Activated CD8-positive, alpha-beta T cell treated with anti-CD3 and anti-CD28 coated beads for 36 hours (primary cell): ENCODE measurements at regions not wholly inside any gene's neighbourhood (a gene's known extent, or its start where the extent isn't known, plus 50 kb on each side); places are given as distances from the start of the nearest gene placed in this dataset.

Experiments
- ATAC-seq: fragments of 200-7000 bp; cut with Tn5 transposase; one replicate; pipeline ENCODE4 v1.10.0; 2021; ENCODE audit warnings: mild to moderate bottlenecking, moderate library complexity
- CTCF ChIA-PET: fragments of 350-600 bp; sonication (Branson Sonifier 250); formaldehyde crosslinking; loops from one replicate; lab custom pipeline; 2021; ENCODE audit warnings: antibody characterized with exemption; lab: Charles Lee
- POLR2A ChIA-PET: fragments of 350-600 bp; sonication (Branson Sonifier 250); formaldehyde crosslinking; loops from one replicate; lab custom pipeline; 2021; ENCODE audit warnings: antibody characterized with exemption; lab: Charles Lee
- DNase-seq: peaks from one replicate; pipeline ENCODE4 v3.0.0-alpha.2; 2020
- H3K27ac Mint-ChIP-seq: one replicate; pipeline ENCODE4 v1.8.0; 2021; ENCODE audit warnings: mild to moderate bottlenecking, mixed read lengths
- H3K27me3 Mint-ChIP-seq: one replicate; pipeline ENCODE4 v1.8.0; 2021; ENCODE audit warnings: mixed read lengths
- H3K36me3 Mint-ChIP-seq: one replicate; pipeline ENCODE4 v1.8.0; 2021; ENCODE audit warnings: low read depth, mixed read lengths
- H3K4me1 Mint-ChIP-seq: one replicate; pipeline ENCODE4 v1.8.0; 2021; ENCODE audit warnings: low read depth, mixed read lengths
- H3K4me3 Mint-ChIP-seq: one replicate; pipeline ENCODE4 v1.8.0; 2021; ENCODE audit warnings: mild to moderate bottlenecking, moderate library complexity, mixed read lengths
- H3K9me3 Mint-ChIP-seq: one replicate; pipeline ENCODE4 v1.8.0; 2021; ENCODE audit warnings: mixed read lengths
- intact Hi-C: fragments of 100-400 bp; cut with micrococcal nuclease; formaldehyde crosslinking; loops from one replicate; pipeline ENCODE4 v1.10.0; 2022
- TF ChIP-seq, protein P1 (sequence below): fragments of 200-600 bp; IDR thresholded peaks from one replicate; pipeline ENCODE4 v1.8.0; 2022; ENCODE audit warnings: antibody characterized with exemption, mild to moderate bottlenecking

DNA sequence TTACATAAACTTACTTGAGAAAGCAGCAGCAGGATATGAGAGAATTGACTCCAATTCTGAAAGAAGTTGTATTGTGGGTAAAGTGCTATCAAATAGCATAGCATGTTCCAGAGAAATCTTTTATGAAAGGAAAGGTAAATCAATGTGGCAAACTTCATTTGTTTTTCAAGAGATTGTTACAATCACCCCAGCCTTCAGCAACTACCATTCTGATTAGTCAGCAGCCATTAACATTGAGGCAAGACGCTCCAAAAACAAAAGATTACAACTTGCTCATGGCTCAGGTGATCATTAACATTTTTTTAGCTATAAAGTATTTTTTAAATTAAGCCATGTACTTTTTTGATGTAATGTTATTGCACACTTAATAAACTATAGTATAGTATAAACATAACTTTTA lies 357.2 kb downstream of the TMEM135 start:
- no peaks in the 10 kb centered on the region for H3K4me1 Mint-ChIP-seq
- no peaks in the 10 kb centered on the region for H3K36me3 Mint-ChIP-seq
- CTCF ChIA-PET: no interaction called here
- TF ChIP-seq, protein P1, sequence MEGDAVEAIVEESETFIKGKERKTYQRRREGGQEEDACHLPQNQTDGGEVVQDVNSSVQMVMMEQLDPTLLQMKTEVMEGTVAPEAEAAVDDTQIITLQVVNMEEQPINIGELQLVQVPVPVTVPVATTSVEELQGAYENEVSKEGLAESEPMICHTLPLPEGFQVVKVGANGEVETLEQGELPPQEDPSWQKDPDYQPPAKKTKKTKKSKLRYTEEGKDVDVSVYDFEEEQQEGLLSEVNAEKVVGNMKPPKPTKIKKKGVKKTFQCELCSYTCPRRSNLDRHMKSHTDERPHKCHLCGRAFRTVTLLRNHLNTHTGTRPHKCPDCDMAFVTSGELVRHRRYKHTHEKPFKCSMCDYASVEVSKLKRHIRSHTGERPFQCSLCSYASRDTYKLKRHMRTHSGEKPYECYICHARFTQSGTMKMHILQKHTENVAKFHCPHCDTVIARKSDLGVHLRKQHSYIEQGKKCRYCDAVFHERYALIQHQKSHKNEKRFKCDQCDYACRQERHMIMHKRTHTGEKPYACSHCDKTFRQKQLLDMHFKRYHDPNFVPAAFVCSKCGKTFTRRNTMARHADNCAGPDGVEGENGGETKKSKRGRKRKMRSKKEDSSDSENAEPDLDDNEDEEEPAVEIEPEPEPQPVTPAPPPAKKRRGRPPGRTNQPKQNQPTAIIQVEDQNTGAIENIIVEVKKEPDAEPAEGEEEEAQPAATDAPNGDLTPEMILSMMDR: no peak
- H3K27ac Mint-ChIP-seq: no peak overlapping the region
- no peak overlapping the region for H3K4me3 Mint-ChIP-seq
- ATAC-seq (no peak), DNase-seq (no peak)
- POLR2A ChIA-PET: no interaction called here
- peaks cover 7% of the 10 kb centered on the region for H3K27me3 Mint-ChIP-seq
- intact Hi-C loops: no loop called here
- H3K9me3 Mint-ChIP-seq: no peaks in the 10 kb centered on the region

DNA sequence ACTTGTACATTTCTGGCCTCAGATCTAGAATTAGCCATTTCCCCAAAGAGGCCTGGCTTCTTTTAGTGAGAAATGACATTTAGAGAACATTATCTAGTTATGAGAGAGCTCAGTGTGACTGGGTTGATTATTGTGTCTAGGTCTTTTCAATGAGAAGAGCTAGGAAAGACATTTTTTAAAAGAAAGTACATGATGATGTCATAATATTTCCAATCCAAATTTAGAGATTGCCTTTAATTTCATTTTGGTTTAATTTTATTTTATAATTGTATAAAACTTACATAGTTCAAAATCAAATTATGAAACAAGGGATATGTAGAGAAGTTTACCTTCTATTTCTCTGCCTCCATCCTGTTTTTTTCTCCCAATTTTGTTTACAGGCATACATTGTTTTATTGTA lies 354.9 kb downstream of the TMEM135 start:
- intact Hi-C loops: no loop called here
- CTCF ChIA-PET: no interaction called here

DNA sequence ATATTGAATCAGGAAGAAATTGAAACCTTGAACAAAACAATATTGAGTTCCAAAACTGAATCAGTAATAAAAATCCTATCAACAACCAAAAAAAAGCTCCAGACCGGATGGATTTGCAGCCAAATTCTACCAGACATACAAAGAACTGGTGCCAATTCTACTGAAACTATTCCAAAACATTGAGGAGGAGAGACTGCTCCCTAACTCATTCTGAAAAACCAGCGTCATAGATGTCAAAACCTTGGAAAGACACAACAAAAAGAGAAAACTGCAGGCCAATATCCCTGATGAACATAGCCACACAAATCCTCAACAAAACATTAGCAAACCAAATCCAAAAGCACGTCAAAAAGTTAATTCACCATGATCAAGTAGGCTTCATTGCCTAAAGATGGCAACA lies 353.8 kb downstream of the TMEM135 start:
- H3K9me3 Mint-ChIP-seq: peaks cover 5% of the 10 kb centered on the region
- TF ChIP-seq, protein P1: no peak
- intact Hi-C loops: no loop called here
- no peak overlapping the region for H3K27ac Mint-ChIP-seq
- DNase-seq: no peak
- H3K4me1 Mint-ChIP-seq: no peaks in the 10 kb centered on the region
- no peak overlapping the region for H3K4me3 Mint-ChIP-seq
- ChIA-PET POLR2A (no interaction called here), CTCF (no interaction called here)
- peaks cover 8% of the 10 kb centered on the region for H3K27me3 Mint-ChIP-seq
- H3K36me3 Mint-ChIP-seq: no peaks in the 10 kb centered on the region
- ATAC-seq: no peak

More for the DNA sequence above, 354.9 kb downstream of the TMEM135 start:
- DNase-seq: no peak
- peaks cover 11% of the 10 kb centered on the region for H3K27me3 Mint-ChIP-seq
- POLR2A ChIA-PET: no interaction called here
- no peaks in the 10 kb centered on the region for H3K4me1 Mint-ChIP-seq
- TF ChIP-seq, protein P1: no peak
- H3K9me3 Mint-ChIP-seq: peaks cover 3% of the 10 kb centered on the region
- ATAC-seq: no peak
- H3K27ac Mint-ChIP-seq: no peak overlapping the region
- H3K36me3 Mint-ChIP-seq: no peaks in the 10 kb centered on the region
- H3K4me3 Mint-ChIP-seq: no peak overlapping the region

DNA sequence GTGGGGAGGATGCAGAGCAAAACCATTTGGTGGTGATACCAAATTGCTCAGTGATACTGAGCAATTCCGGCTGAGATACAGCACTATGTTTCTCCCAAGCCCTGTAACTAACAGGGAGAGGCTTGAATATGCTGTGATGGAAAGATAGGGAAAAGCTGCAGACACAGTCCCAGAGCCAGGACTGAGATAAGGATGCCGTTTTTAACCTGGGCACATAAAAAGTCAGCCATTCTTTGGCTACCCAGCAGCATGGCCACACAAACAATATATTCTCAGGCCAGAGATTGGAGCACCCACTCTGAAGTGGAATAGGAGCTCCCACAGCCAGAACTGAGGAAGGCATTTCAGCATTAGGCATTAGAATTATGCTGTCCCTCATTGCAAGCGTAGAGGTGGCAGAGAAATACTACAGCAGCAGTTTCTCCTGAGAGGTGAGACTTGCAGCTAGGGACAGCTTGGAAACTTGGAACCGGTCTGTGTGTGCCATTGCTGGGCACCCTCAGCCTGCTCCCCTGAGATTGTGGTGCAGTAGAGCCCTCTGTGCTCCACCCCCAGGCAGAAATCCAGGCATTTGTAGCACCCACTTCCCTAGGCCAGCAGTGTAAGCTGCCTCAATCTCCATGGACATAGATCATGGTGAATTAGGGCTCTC lies 346.5 kb downstream of the TMEM135 start:
- H3K27ac Mint-ChIP-seq: no peak overlapping the region

More for the DNA sequence above, 346.5 kb downstream of the TMEM135 start:
- ATAC-seq: no peak
- H3K36me3 Mint-ChIP-seq: no peaks in the 10 kb centered on the region
- peaks cover 11% of the 10 kb centered on the region for H3K9me3 Mint-ChIP-seq
- TF ChIP-seq, protein P1: no peak
- intact Hi-C loops: no loop called here
- DNase-seq: no peak
- CTCF ChIA-PET: interaction anchor here (1.2 kb wide), 1 partner anchor 37 kb away, joined by 5 read pairs; no protein-coding TSS in a partner anchor
- no peaks in the 10 kb centered on the region for H3K4me1 Mint-ChIP-seq
- peaks cover 4% of the 10 kb centered on the region for H3K27me3 Mint-ChIP-seq
- no peak overlapping the region for H3K4me3 Mint-ChIP-seq
- POLR2A ChIA-PET: no interaction called here
